ENCODE measurements at regions not wholly inside any gene's neighbourhood (a gene's known extent, or its start where the extent isn't known, plus 50 kb on each side); places are given as distances from the start of the nearest gene placed in this dataset.

DNA sequence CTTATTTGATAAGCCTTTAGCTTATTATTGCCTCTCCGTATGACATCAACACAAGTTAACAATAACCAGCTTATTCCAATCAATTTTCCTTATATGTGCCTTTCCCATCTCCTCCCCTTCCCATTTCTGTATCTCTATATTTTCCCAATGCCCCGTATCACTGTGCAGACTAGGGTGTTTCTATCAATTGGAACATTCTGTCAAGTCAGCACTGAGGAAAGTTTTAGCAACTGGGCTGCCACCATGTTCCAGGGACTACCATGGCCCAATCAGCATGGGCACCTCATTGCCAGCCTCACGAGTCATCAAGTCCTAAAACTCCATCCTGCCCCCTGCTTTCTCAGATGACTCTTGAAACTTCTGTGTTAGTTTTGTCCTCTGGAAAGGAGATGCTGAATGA lies 973.1 kb upstream of the CNTN5 start:
- Histone ChIP-seq H3K79me1 (ENCODE audit: insufficient read depth, low read depth, low read length, poor library complexity, severe bottlenecking) (no peaks in the 10 kb centered on the region), H4K8ac (replicated peaks; ENCODE audit: insufficient read length, low read depth, low read length) (no peak overlapping the region), H3K27ac (ENCODE audit: insufficient read length, low read depth, low read length) (no peak overlapping the region), H3K56ac (ENCODE audit: insufficient read length, low read depth, low read length) (no peak overlapping the region), H4K5ac (ENCODE audit: insufficient read length, low read depth, low read length) (no peak overlapping the region), H2AK5ac (ENCODE audit: insufficient read length, low read length) (no peak overlapping the region), H2BK120ac (ENCODE audit: low read depth, low read length, poor library complexity, severe bottlenecking) (no peak overlapping the region), H4K20me1 (ENCODE audit: control insufficient read depth, insufficient read depth, insufficient read length) (no peaks in the 10 kb centered on the region), H3K4me1 (ENCODE audit: insufficient read depth, low read length) (no peaks in the 10 kb centered on the region), H2BK15ac (ENCODE audit: low read depth, low read length) (no peak overlapping the region), H3K9ac (ENCODE audit: extremely low read depth, insufficient read length, low read length) (no peak overlapping the region), H3K79me2 (ENCODE audit: insufficient read depth, low read length) (no peaks in the 10 kb centered on the region), H3K23me2 (ENCODE audit: insufficient read length, low read depth, low read length, poor library complexity, severe bottlenecking) (no peaks in the 10 kb centered on the region), H3K18ac (ENCODE audit: insufficient read length, low read depth, low read length) (no peak overlapping the region), H2BK20ac (ENCODE audit: low read depth, low read length, poor library complexity, severe bottlenecking) (no peak overlapping the region), H3K14ac (ENCODE audit: insufficient read depth, low read length) (no peak overlapping the region), H2AFZ (ENCODE audit: low read length) (no peak overlapping the region), H3K4ac (ENCODE audit: low read depth, low read length) (no peak overlapping the region), H2BK12ac (ENCODE audit: insufficient read length, low read depth, low read length) (no peak overlapping the region), H3T11ph (ENCODE audit: low read length) (no peak overlapping the region), H3K9me3 (ENCODE audit: control insufficient read depth, low read depth, low read length) (no peaks in the 10 kb centered on the region), H3K4me2 (ENCODE audit: insufficient read depth, insufficient read length, low read length) (no peak overlapping the region), H2BK5ac (ENCODE audit: insufficient read length, low read length) (no peak overlapping the region), H3K27me3 (ENCODE audit: insufficient read depth, low read length) (no peaks in the 10 kb centered on the region), H3K23ac (ENCODE audit: insufficient read length, low read depth, low read length) (no peak overlapping the region), H4K91ac (ENCODE audit: insufficient read length, low read depth, low read length) (no peak overlapping the region)
- no peak overlapping the region; a peak in 1 of 7 replicates for H3K27ac Mint-ChIP-seq
- TF ChIP-seq, protein P1, sequence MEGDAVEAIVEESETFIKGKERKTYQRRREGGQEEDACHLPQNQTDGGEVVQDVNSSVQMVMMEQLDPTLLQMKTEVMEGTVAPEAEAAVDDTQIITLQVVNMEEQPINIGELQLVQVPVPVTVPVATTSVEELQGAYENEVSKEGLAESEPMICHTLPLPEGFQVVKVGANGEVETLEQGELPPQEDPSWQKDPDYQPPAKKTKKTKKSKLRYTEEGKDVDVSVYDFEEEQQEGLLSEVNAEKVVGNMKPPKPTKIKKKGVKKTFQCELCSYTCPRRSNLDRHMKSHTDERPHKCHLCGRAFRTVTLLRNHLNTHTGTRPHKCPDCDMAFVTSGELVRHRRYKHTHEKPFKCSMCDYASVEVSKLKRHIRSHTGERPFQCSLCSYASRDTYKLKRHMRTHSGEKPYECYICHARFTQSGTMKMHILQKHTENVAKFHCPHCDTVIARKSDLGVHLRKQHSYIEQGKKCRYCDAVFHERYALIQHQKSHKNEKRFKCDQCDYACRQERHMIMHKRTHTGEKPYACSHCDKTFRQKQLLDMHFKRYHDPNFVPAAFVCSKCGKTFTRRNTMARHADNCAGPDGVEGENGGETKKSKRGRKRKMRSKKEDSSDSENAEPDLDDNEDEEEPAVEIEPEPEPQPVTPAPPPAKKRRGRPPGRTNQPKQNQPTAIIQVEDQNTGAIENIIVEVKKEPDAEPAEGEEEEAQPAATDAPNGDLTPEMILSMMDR (conservative IDR thresholded peaks at IDR 0.05) = no peak
- no peaks in the 10 kb centered on the region for H3K4me1 Mint-ChIP-seq
- no peaks in the 10 kb centered on the region for H3K36me3 Mint-ChIP-seq (ENCODE audit: insufficient read depth in 1 of 3, low read depth in 3 of 3)
- WGBS (ENCODE audit: extremely low coverage, insufficient read length, low lambda C conversion rate) = no CpG with 5 or more reads among the region's 3 CpGs
- H3K4me3 Mint-ChIP-seq = no peak overlapping the region
- DNase-seq = no peak
- no peaks in the 10 kb centered on the region for H3K9me3 Mint-ChIP-seq
- H3K27me3 Mint-ChIP-seq (ENCODE audit: low read depth) = no peaks in the 10 kb centered on the region
